ENCODE measurements at regions not wholly inside any gene's neighbourhood (a gene's known extent, or its start where the extent isn't known, plus 50 kb on each side); places are given as distances from the start of the nearest gene placed in this dataset.

GRCh38 chr7:156384706-156385105 lies 255.9 kb upstream of the RNF32 start:
- H3K9me3 ChIP-seq, result no peaks in the 10 kb centered on the region
- POLR2A ChIA-PET, result no interaction called here
- no peak for FAIRE-seq
- WGBS (ENCODE audit: missing lambda C conversion rate), result 42% methylated on average over 14 of the region's 14 CpGs
- no peak for ATAC-seq
- H3K4me2 ChIP-seq, result no peak overlapping the region
- CTCF ChIA-PET, result no interaction called here
- H3K27ac ChIP-seq, result no peak overlapping the region
- DNase-seq (ENCODE audit: low read depth in 1 of 2, low spot score in 1 of 2), result no peak
- no peaks in the 10 kb centered on the region for H3K4me1 ChIP-seq
- no peak overlapping the region for H3K4me3 ChIP-seq
- TF ChIP-seq HEYL (CRISPR knock-in tag; IDR thresholded peaks at IDR 0.05) (no peak), ZSCAN20 (CRISPR knock-in tag; IDR thresholded peaks at IDR 0.05) (no peak), ELK1 (IDR thresholded peaks at IDR 0.05; ENCODE audit: low read depth, low read length) (no peak), CTCF (IDR thresholded peaks at IDR 0.05) (no peak), EHF (CRISPR knock-in tag; IDR thresholded peaks at IDR 0.05) (no peak), POLR2A (IDR thresholded peaks at IDR 0.05; ENCODE audit: low read length) (no peak), MAZ (IDR thresholded peaks at IDR 0.05; ENCODE audit: borderline replicate concordance, low read depth, low read length) (no peak), HOXB13 (CRISPR knock-in tag; IDR thresholded peaks at IDR 0.05; ENCODE audit: low read depth) (no peak), SREBF2 (IDR thresholded peaks at IDR 0.05) (no peak), ESRRA (IDR thresholded peaks at IDR 0.05; ENCODE audit: borderline replicate concordance, low read length) (no peak), CBX8 (IDR thresholded peaks at IDR 0.05) (no peak), HOXB5 (CRISPR knock-in tag; IDR thresholded peaks at IDR 0.05) (no peak), JUN (IDR thresholded peaks at IDR 0.05) (no peak), RFX5 (IDR thresholded peaks at IDR 0.05) (no peak), REST (IDR thresholded peaks at IDR 0.05) (no peak), HOXA7 (CRISPR knock-in tag; IDR thresholded peaks at IDR 0.05) (no peak), HDAC2 (IDR thresholded peaks at IDR 0.05) (no peak), PHF8 (IDR thresholded peaks at IDR 0.05; ENCODE audit: borderline replicate concordance, low read depth) (no peak)

- ChIA-PET POLR2A (no interaction called here), CTCF (no interaction called here)
- FAIRE-seq (no peak), DNase-seq (ENCODE audit: low read depth in 1 of 2, low spot score in 1 of 2) (no peak), ATAC-seq (no peak)
- H3K4me2 ChIP-seq, result no peak overlapping the region
- WGBS (ENCODE audit: missing lambda C conversion rate), result 20% methylated on average over 4 of the region's 4 CpGs
- no peak overlapping the region for H3K27ac ChIP-seq
- H3K4me1 ChIP-seq, result no peaks in the 10 kb centered on the region
- H3K9me3 ChIP-seq, result no peaks in the 10 kb centered on the region
- no peak overlapping the region for H3K4me3 ChIP-seq
- TF ChIP-seq USF2 (IDR thresholded peaks at IDR 0.05) (no peak), KDM5A (IDR thresholded peaks at IDR 0.05) (no peak), ELK1 (IDR thresholded peaks at IDR 0.05; ENCODE audit: low read depth, low read length) (no peak), HOXB13 (CRISPR knock-in tag; IDR thresholded peaks at IDR 0.05; ENCODE audit: low read depth) (no peak), ZC3H11A (IDR thresholded peaks at IDR 0.05) (no peak), HDAC2 (IDR thresholded peaks at IDR 0.05) (no peak), FOSL2 (IDR thresholded peaks at IDR 0.05) (no peak), FOSL2 (CRISPR knock-in tag; IDR thresholded peaks at IDR 0.05) (no peak), NR3C1 (IDR thresholded peaks at IDR 0.05) (no peak), BCL3 (IDR thresholded peaks at IDR 0.05) (no peak), ESRRA (IDR thresholded peaks at IDR 0.05; ENCODE audit: borderline replicate concordance, low read length) (no peak), KDM1A (IDR thresholded peaks at IDR 0.05; ENCODE audit: low read depth) (no peak), NPAS2 (CRISPR knock-in tag; IDR thresholded peaks at IDR 0.05; ENCODE audit: borderline replicate concordance) (no peak), HOXB5 (CRISPR knock-in tag; IDR thresholded peaks at IDR 0.05) (no peak), CTCF (IDR thresholded peaks at IDR 0.05) (no peak)
Measured at GRCh38 chr7:156383526-156383925, 257.0 kb upstream of the RNF32 start.
